Left ventricle myocardium inferior (tissue), 1 donor: ENCODE measurements at regions not wholly inside any gene's neighbourhood (a gene's known extent, or its start where the extent isn't known, plus 50 kb on each side); places are given as distances from the start of the nearest gene placed in this dataset.
A peak's percentile ranks its signal among the peaks of the same experiment; 100 is the strongest.
"Not testable (repeated sequence)": the region's sequence is repeated elsewhere in the genome, so short reads cannot be mapped to it uniquely, and the experiment has no call there.

Source experiments
- DNase-seq: peaks from one replicate; pipeline ENCODE4 v3.0.0-alpha.2; 2020
- H3K27ac ChIP-seq: fragments of 200-600 bp; replicated peaks from 2 replicates; pipeline ENCODE4 v1.8.0; 2021
- H3K27me3 ChIP-seq: fragments of 200-600 bp; 2 replicates; pipeline ENCODE4 v1.8.0; 2021; ENCODE audit warnings: low read depth
- H3K36me3 ChIP-seq: fragments of 200-600 bp; 2 replicates; pipeline ENCODE4 v1.8.0; 2021
- H3K4me1 ChIP-seq: fragments of 200-600 bp; 2 replicates; pipeline ENCODE4 v1.8.0; 2021
- H3K4me3 ChIP-seq: fragments of 200-600 bp; 2 replicates; pipeline ENCODE4 v1.8.0; 2021; ENCODE audit warnings: mild to moderate bottlenecking, moderate library complexity
- H3K9me3 ChIP-seq: fragments of 200-600 bp; replicated peaks from 2 replicates; pipeline ENCODE4 v1.8.0; 2021
- CTCF ChIP-seq: fragments of 200-600 bp; IDR thresholded peaks from 2 replicates; pipeline ENCODE4 v1.8.0; 2021; ENCODE audit warnings: antibody characterized with exemption, mild to moderate bottlenecking, borderline replicate concordance
- intact Hi-C: fragments of 100-400 bp; cut with micrococcal nuclease; formaldehyde crosslinking; loops from one replicate; pipeline ENCODE4 v1.11.0; 2022
- donor health status: DM: no; HTN: yes; CAD: no; lungs with severe emphysema.

GRCh38 chr1:93758842-93759515 is 77.3 kb upstream of the BCAR3 start:
- Histone ChIP-seq H3K9me3 (no peaks in the 10 kb centered on the region), H3K27ac (peak overlapping the region; percentile 2), H3K36me3 (no peaks in the 10 kb centered on the region), H3K4me1 (peaks cover 10% of the 10 kb centered on the region), H3K4me3 (no peak overlapping the region), H3K27me3 (peaks cover 29% of the 10 kb centered on the region)
- TF ChIP-seq CTCF = no peak
- intact Hi-C loops = no loop called here
- DNase-seq = no peak

GRCh38 chr1:93757256-93758036 is 75.8 kb upstream of the BCAR3 start:
- intact Hi-C loops = no loop called here
- no peak for DNase-seq
- no peaks in the 10 kb centered on the region for H3K9me3 ChIP-seq
- TF ChIP-seq CTCF = no peak
- H3K27me3 ChIP-seq = peaks cover 22% of the 10 kb centered on the region
- H3K4me1 ChIP-seq = peaks cover 20% of the 10 kb centered on the region
- no peak overlapping the region for H3K27ac ChIP-seq
- no peak overlapping the region for H3K4me3 ChIP-seq
- H3K36me3 ChIP-seq = no peaks in the 10 kb centered on the region

GRCh38 chr1:93756657-93757056 is 75.0 kb upstream of the BCAR3 start:
- DNase-seq = no peak
- no peaks in the 10 kb centered on the region for H3K9me3 ChIP-seq
- peaks cover 26% of the 10 kb centered on the region for H3K4me1 ChIP-seq
- no peaks in the 10 kb centered on the region for H3K36me3 ChIP-seq
- peaks cover 18% of the 10 kb centered on the region for H3K27me3 ChIP-seq
- no peak for TF ChIP-seq CTCF
- intact Hi-C loops = no loop called here
- no peak overlapping the region for H3K27ac ChIP-seq
- no peak overlapping the region for H3K4me3 ChIP-seq

- H3K4me3 ChIP-seq, H3K36me3 ChIP-seq, intact Hi-C loops, H3K9me3 ChIP-seq, H3K27me3 ChIP-seq, H3K27ac ChIP-seq, DNase-seq: not testable (repeated sequence)
- peaks cover 39% of the 10 kb centered on the region for H3K4me1 ChIP-seq
Measured at GRCh38 chr1:93755251-93755715, 73.6 kb upstream of the BCAR3 start.

- Histone ChIP-seq H3K4me3 (no peak overlapping the region), H3K9me3 (no peaks in the 10 kb centered on the region), H3K27ac (no peak overlapping the region), H3K36me3 (no peaks in the 10 kb centered on the region), H3K4me1 (peaks cover 43% of the 10 kb centered on the region), H3K27me3 (peaks cover 8% of the 10 kb centered on the region)
- intact Hi-C loops = no loop called here
- DNase-seq = no peak
- TF ChIP-seq CTCF = no peak
Measured at GRCh38 chr1:93753791-93754763, 72.4 kb upstream of the BCAR3 start.
